IMR-90 (cell line): ENCODE measurements at regions not wholly inside any gene's neighbourhood (a gene's known extent, or its start where the extent isn't known, plus 50 kb on each side); places are given as distances from the start of the nearest gene placed in this dataset.

Experiments
- ELK1 ChIP-seq: fragments of 150-350 bp; IDR thresholded peaks from 2 replicates; pipeline ENCODE4 v1.6.1; 2016; ENCODE audit warnings: low read depth, mild to moderate bottlenecking, low read length, moderate library complexity, borderline replicate concordance
- FOS ChIP-seq: fragments of 150-350 bp; IDR thresholded peaks from 2 replicates; pipeline ENCODE4 v1.6.1; 2016; ENCODE audit warnings: low read depth, low read length
- POLR2A ChIP-seq: IDR thresholded peaks from 2 replicates; pipeline ENCODE4 v1.6.1; 2012; ENCODE audit warnings: mild to moderate bottlenecking, low read depth, low read length
- RFX5 ChIP-seq: IDR thresholded peaks from 2 replicates; pipeline ENCODE4 v1.8.0; 2012; ENCODE audit warnings: low read depth, mild to moderate bottlenecking, low read length, moderate library complexity
- TF ChIP-seq, protein P1 (sequence below): conservative IDR thresholded peaks from 2 replicates; pipeline ENCODE4 v1.5.1; 2012; ENCODE audit warnings: mild to moderate bottlenecking, low read depth, low read length, improper control_type of control experiment
- TF ChIP-seq, protein P2 (sequence below): fragments of 150-350 bp; IDR thresholded peaks from 2 replicates; pipeline ENCODE4 v1.6.1; 2017; ENCODE audit warnings: mild to moderate bottlenecking, antibody characterized with exemption, low read length, low read depth

DNA sequence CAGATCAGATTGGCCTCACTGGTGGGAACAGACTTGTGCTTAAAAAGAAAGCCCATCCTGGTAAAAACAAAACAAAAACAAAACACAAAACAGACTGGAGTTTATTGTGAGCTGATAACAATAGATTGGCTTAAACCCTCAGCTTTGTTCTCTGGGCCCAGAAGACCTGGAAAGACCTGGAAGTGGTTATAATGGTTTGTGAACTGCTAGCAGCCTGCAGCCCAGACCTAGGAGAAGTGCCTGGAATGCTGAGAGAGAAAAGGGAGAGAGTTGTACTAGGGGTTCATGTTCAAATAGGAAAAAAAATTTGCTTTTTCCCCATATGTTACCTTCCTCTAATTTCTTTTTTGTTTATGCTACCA lies 396.6 kb downstream of the DMAC1 start:
- TF ChIP-seq, protein P1, sequence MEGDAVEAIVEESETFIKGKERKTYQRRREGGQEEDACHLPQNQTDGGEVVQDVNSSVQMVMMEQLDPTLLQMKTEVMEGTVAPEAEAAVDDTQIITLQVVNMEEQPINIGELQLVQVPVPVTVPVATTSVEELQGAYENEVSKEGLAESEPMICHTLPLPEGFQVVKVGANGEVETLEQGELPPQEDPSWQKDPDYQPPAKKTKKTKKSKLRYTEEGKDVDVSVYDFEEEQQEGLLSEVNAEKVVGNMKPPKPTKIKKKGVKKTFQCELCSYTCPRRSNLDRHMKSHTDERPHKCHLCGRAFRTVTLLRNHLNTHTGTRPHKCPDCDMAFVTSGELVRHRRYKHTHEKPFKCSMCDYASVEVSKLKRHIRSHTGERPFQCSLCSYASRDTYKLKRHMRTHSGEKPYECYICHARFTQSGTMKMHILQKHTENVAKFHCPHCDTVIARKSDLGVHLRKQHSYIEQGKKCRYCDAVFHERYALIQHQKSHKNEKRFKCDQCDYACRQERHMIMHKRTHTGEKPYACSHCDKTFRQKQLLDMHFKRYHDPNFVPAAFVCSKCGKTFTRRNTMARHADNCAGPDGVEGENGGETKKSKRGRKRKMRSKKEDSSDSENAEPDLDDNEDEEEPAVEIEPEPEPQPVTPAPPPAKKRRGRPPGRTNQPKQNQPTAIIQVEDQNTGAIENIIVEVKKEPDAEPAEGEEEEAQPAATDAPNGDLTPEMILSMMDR: no peak
- TF ChIP-seq ELK1: no peak
- TF ChIP-seq FOS: no peak
- TF ChIP-seq, protein P2, sequence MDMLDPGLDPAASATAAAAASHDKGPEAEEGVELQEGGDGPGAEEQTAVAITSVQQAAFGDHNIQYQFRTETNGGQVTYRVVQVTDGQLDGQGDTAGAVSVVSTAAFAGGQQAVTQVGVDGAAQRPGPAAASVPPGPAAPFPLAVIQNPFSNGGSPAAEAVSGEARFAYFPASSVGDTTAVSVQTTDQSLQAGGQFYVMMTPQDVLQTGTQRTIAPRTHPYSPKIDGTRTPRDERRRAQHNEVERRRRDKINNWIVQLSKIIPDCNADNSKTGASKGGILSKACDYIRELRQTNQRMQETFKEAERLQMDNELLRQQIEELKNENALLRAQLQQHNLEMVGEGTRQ: no peak
- TF ChIP-seq RFX5: no peak
- TF ChIP-seq POLR2A: no peak
